ENCODE measurements at regions not wholly inside any gene's neighbourhood (a gene's known extent, or its start where the extent isn't known, plus 50 kb on each side); places are given as distances from the start of the nearest gene placed in this dataset.

DNA sequence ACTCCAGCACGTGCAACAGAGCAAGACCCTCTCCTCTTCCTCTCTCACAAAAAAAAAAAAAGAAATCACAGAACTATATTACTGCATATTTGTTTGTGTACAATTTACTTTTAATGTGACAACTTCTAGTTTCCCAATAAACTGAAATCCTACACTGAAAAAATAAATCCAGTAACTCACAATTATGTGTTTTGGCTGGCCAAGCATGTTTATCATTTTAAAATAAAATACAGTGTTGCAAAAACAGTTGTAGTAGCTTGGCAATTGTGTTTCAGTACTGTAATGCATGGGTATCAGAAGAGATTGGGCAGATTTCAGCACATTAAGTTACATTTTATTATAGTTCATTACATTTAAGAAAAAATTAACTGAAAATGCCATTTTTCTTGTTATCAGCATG, 344.9 kb downstream of the ETS1 start:
- Histone ChIP-seq H3K4me1 (ENCODE audit: low read length) (peaks cover 17% of the 10 kb centered on the region), H3K27ac (ENCODE audit: low read length) (no peak overlapping the region), H3K4me2 (ENCODE audit: low read length) (no peak overlapping the region), H3K36me3 (replicated peaks; ENCODE audit: low read depth, low read length) (no peaks in the 10 kb centered on the region), H3K79me2 (ENCODE audit: low read length) (no peaks in the 10 kb centered on the region), H3K27me3 (ENCODE audit: low read depth, low read length) (0 out of 2 replicates have a peak, but pooled peaks cover 10% of the 10 kb centered on the region), H3K4me3 (ENCODE audit: low read length) (no peak overlapping the region), H3K9ac (ENCODE audit: low read length) (no peak overlapping the region), H2AFZ (ENCODE audit: low read depth, low read length) (no peak overlapping the region), H3K9me3 (ENCODE audit: insufficient read depth, low read length) (no peaks in the 10 kb centered on the region), H4K20me1 (ENCODE audit: insufficient read depth, low read length) (no peaks in the 10 kb centered on the region)
- no peak for TF ChIP-seq EZH2phosphoT487 (IDR thresholded peaks at IDR 0.05; ENCODE audit: low read depth)
- TF ChIP-seq, protein P1, sequence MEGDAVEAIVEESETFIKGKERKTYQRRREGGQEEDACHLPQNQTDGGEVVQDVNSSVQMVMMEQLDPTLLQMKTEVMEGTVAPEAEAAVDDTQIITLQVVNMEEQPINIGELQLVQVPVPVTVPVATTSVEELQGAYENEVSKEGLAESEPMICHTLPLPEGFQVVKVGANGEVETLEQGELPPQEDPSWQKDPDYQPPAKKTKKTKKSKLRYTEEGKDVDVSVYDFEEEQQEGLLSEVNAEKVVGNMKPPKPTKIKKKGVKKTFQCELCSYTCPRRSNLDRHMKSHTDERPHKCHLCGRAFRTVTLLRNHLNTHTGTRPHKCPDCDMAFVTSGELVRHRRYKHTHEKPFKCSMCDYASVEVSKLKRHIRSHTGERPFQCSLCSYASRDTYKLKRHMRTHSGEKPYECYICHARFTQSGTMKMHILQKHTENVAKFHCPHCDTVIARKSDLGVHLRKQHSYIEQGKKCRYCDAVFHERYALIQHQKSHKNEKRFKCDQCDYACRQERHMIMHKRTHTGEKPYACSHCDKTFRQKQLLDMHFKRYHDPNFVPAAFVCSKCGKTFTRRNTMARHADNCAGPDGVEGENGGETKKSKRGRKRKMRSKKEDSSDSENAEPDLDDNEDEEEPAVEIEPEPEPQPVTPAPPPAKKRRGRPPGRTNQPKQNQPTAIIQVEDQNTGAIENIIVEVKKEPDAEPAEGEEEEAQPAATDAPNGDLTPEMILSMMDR (IDR thresholded peaks at IDR 0.05; ENCODE audit: low read depth, low read length) = no peak

DNA sequence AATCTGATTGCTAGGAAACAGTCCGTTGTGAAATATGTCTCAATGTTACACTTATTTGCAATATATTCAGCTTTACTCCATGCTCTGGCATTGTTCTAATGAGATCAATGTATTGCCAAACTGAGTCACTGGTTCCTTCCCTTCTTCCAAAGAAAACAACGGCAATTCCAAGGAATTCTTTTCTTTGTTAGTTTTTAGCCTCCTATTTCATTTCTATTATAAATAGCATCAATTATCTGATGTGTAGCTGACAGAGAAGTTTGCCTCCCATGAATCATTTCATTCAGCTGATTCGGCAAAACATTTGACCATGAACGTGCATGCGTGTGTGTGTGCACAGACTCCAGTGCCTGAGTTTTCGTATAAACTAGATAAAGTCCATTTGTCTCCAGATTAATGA, 346.8 kb downstream of the ETS1 start:
- H4K20me1 ChIP-seq (ENCODE audit: insufficient read depth, low read length) = no peaks in the 10 kb centered on the region
- no peaks in the 10 kb centered on the region for H3K79me2 ChIP-seq (ENCODE audit: low read length)
- no peak overlapping the region for H2AFZ ChIP-seq (ENCODE audit: low read depth, low read length)
- no peaks in the 10 kb centered on the region for H3K36me3 ChIP-seq (replicated peaks; ENCODE audit: low read depth, low read length)
- H3K4me3 ChIP-seq (ENCODE audit: low read length) = no peak overlapping the region
- H3K27me3 ChIP-seq (ENCODE audit: low read depth, low read length) = 0 out of 2 replicates have a peak, but pooled peaks cover 6% of the 10 kb centered on the region
- TF ChIP-seq EZH2phosphoT487 (IDR thresholded peaks at IDR 0.05; ENCODE audit: low read depth) = no peak
- TF ChIP-seq, protein P1 (IDR thresholded peaks at IDR 0.05; ENCODE audit: low read depth, low read length) = no peak
- no peak overlapping the region for H3K4me2 ChIP-seq (ENCODE audit: low read length)
- no peak overlapping the region for H3K9ac ChIP-seq (ENCODE audit: low read length)
- peaks cover 24% of the 10 kb centered on the region for H3K4me1 ChIP-seq (ENCODE audit: low read length)
- H3K9me3 ChIP-seq (ENCODE audit: insufficient read depth, low read length) = no peaks in the 10 kb centered on the region
- H3K27ac ChIP-seq (ENCODE audit: low read length) = no peak overlapping the region

DNA sequence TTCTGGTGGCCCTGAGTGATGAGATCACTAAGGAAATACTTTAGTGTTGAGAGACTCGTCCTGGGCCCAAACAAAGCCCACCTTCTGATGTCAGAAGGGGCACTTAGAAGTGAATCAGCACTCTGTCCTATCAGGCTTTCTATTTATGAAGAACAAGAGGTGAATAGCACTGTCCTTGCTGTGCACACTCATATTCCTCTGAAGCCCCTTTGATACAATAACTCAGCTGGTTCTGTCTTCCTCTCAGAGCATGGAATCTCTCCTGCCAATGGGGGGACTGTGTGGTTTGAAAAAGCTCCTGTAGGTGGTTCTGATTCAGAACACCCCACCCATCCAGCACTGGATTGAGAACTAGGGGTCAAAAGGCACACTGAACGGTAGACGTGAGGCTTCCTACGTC, 348.1 kb downstream of the ETS1 start:
- Histone ChIP-seq H3K4me1 (ENCODE audit: low read length) (peaks cover 24% of the 10 kb centered on the region), H3K27me3 (ENCODE audit: low read depth, low read length) (0 out of 2 replicates have a peak, but pooled peaks cover 6% of the 10 kb centered on the region), H3K27ac (ENCODE audit: low read length) (peak overlapping the region; percentile 42), H3K9ac (ENCODE audit: low read length) (peak overlapping the region; percentile 2; the same call in 1 of the 2 replicates), H3K9me3 (ENCODE audit: insufficient read depth, low read length) (no peaks in the 10 kb centered on the region), H3K79me2 (ENCODE audit: low read length) (no peaks in the 10 kb centered on the region), H4K20me1 (ENCODE audit: insufficient read depth, low read length) (no peaks in the 10 kb centered on the region), H3K36me3 (replicated peaks; ENCODE audit: low read depth, low read length) (no peaks in the 10 kb centered on the region), H3K4me2 (ENCODE audit: low read length) (peak overlapping the region; percentile 68), H2AFZ (ENCODE audit: low read depth, low read length) (peak overlapping the region; percentile 48; the same call in 1 of the 2 replicates), H3K4me3 (ENCODE audit: low read length) (peak overlapping the region; percentile 51)
- no peak for TF ChIP-seq EZH2phosphoT487 (IDR thresholded peaks at IDR 0.05; ENCODE audit: low read depth)
- TF ChIP-seq, protein P1 (IDR thresholded peaks at IDR 0.05; ENCODE audit: low read depth, low read length) = no peak

DNA sequence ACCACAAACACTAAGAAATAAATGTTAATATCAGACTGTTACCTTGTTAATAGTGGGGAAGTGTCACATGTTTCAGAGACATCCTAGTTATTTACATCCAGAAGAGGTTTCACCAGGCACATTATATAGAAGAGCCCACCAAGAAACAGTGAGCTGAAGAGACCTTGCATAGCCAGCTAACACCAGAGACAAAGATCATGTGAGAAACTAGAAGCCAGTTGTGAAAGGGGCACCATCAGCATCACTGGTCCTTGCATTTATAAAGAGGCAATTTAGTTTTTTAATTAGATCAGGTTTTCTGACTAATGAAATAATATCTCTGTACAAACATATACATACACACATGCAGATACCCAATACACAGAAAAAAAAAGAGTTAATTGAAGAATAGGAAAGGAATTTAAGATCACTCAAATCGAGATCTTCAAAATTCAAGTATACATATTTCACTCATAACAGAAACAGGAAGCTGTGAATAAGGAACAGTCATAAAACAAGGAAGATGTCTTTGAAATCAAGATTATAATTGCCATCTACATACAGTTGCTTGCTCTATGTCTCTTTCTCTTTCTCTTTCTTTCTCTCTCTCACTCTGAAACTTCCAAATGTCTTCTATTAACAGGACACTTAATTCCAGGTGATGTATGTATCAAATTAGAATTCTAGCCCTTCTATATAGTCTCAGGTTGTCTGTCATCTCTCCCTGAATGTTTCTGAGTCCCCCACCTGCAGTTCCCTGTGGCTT, 348.7 kb downstream of the ETS1 start:
- H3K4me2 ChIP-seq (ENCODE audit: low read length) = peak overlapping the region; percentile 68

More for the DNA sequence above, 348.7 kb downstream of the ETS1 start:
- H3K27ac ChIP-seq (ENCODE audit: low read length) = peak overlapping the region; percentile 42
- 0 out of 2 replicates have a peak, but pooled peaks cover 6% of the 10 kb centered on the region for H3K27me3 ChIP-seq (ENCODE audit: low read depth, low read length)
- H3K36me3 ChIP-seq (replicated peaks; ENCODE audit: low read depth, low read length) = no peaks in the 10 kb centered on the region
- H3K79me2 ChIP-seq (ENCODE audit: low read length) = no peaks in the 10 kb centered on the region
- TF ChIP-seq, protein P1 (IDR thresholded peaks at IDR 0.05; ENCODE audit: low read depth, low read length) = no peak
- TF ChIP-seq EZH2phosphoT487 (IDR thresholded peaks at IDR 0.05; ENCODE audit: low read depth) = no peak
- H4K20me1 ChIP-seq (ENCODE audit: insufficient read depth, low read length) = no peaks in the 10 kb centered on the region
- H3K9ac ChIP-seq (ENCODE audit: low read length) = peak overlapping the region; percentile 2; the same call in 1 of the 2 replicates
- no peaks in the 10 kb centered on the region for H3K9me3 ChIP-seq (ENCODE audit: insufficient read depth, low read length)
- peak overlapping the region; percentile 48; the same call in 1 of the 2 replicates for H2AFZ ChIP-seq (ENCODE audit: low read depth, low read length)
- peaks cover 24% of the 10 kb centered on the region for H3K4me1 ChIP-seq (ENCODE audit: low read length)
- peak overlapping the region; percentile 51 for H3K4me3 ChIP-seq (ENCODE audit: low read length)

Measured in OCI-LY3 (cell line).